ENCODE measurements at regions not wholly inside any gene's neighbourhood (a gene's known extent, or its start where the extent isn't known, plus 50 kb on each side); places are given as distances from the start of the nearest gene placed in this dataset.

GRCh38 chr2:18474700-18475099 lies 85.8 kb downstream of the RDH14 start:
- TF ChIP-seq POLR2A (IDR thresholded peaks at IDR 0.05) (no peak), CTCF (IDR thresholded peaks at IDR 0.05) (no peak)

Data from suprapubic skin (tissue), 3 donors.